GM21529 (cell line): ENCODE measurements at regions not wholly inside any gene's neighbourhood (a gene's known extent, or its start where the extent isn't known, plus 50 kb on each side); places are given as distances from the start of the nearest gene placed in this dataset.

Experiments
- ATAC-seq: cut with Tn5 transposase; IDR thresholded peaks from one replicate; pipeline ENCODE4 v1.9.1; 2021; ENCODE audit not compliant: unreplicated experiment

DNA sequence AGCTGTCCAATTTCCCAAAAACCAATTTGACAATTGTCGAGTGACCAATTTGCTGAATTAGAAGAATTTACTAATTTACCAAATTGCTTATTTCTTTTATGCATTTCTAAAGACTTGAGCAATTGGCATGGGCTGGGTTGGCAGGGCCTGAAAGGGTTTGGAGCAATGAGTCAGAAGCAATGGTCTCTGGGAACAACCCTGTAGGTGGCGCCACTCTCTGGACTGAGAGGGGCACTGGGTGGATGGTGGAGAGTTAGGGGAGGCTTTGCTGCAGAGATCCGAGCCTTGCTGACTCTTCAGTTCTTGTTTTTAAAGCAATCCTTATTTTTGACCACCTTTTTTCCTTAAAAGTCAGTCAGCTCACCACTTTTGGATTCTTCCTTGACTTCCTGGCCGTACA is 71.5 kb upstream of the RPS23 start:
- no peak for ATAC-seq

DNA sequence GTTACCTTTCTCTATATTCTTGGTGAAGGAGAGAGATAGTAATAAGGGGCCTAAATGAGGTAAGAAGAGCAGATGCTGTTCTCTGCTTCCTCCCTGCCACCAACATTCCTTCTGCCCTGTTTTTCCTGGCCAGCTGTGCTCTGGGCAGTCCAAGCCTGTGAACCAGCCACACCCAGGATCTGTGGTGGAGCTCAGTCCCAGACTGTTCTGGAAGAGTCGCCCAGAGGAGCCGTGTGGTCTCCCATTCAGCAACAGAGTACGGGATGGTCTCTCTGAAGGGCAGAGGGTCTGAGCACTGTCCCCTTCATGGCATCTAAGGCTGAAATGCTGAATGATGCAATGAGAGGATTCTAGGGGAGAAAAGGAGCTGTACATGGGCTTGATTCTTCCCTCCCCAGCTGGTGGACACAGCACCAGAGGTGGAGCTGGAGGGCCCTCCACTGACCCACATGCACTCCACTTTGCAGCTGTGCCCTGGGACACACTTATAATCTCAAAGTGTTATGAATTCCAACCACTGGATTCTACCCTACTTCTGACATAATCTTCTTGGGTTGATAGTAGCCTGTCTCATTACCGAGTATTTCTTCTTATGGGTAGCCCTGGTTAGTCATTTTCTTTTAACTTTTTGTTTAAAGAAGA is 70.8 kb upstream of the RPS23 start:
- ATAC-seq, result no peak

DNA sequence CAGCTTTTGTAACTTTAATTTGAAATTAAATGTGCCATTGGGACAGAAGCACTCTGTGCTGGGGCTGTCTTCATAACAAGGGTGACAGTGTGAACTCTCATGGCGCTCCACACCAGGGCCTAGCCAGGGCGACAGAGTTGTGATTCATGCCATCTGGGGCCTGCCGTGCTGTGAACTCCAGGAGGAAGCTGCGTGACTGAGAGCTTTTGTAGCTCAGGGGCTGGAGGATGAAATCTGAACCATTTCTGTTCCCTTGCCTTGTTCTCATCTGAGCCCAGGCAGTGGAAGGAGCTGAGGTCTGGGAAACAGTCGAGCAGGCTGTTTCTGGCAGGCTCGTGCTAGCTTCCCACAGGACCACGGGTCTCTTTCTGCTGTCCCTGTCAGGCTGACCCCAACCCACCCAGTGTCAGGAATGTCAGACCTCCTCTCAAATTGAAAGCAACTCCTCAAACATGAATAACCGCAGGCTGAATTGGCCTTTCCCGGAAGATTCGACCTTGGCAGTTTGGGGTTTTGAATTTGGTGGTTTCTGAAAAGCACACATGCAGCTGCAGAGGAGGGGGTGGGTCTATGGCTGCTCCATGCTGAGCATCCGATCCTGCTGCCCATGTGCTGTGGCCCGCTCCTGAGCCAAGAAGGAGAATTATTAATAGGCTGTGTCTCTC is 69.2 kb upstream of the RPS23 start:
- ATAC-seq, result no peak

DNA sequence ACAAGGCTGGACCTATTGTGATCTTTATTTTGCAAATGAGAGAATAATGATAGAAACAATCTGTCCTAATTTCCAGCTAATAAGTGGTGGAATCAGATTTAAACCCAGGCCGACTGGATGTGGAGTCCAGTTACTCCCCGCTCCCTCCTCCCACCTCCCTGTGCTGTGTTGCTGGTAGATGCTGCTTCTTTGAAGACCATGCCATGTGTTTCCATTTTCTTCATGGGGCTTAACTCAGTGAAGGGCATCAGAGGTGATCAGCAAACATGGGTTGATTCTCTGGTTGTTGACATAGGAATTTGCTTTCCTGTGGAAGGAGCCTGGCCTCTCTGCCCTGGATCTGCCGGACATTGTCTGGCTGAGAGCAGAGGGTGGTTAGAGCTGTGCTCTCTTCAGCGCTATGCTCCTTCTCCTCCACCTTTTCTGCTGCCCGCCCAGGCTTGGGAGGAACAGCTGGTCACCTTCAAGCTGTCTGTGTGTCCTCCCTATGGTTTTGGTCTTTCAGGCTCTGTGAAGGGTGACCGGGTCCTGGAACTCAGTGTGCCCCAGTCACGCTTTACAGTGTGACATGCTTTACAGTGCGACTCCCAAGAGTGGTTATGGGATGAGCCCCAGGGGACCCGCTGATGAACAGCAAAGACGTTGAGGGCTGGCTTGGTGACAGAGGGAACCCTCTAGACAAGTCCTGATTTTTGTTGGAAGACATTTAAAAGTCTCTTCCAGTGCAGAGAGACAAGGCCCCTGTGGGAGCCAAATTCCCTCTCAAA is 68.4 kb upstream of the RPS23 start:
- no peak for ATAC-seq

DNA sequence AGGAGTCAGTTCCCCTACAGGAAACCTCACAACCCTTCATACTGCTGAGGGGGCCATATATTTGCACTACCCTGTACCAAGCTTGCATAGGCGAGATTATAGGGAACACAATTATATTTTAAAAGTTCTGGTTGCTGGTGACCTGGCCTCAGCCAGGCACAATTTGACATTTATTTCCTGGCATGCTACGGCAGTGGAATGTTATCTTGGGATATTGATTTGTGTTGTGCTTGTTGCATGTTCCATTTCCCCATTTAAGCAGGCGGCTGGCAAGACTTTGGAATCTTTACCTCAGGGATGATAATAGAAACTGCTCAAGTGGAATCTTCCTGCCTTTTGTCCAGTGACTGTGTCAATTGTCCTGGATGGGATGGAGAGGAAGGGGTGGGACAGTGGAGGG is 67.0 kb upstream of the RPS23 start:
- ATAC-seq, result no peak

DNA sequence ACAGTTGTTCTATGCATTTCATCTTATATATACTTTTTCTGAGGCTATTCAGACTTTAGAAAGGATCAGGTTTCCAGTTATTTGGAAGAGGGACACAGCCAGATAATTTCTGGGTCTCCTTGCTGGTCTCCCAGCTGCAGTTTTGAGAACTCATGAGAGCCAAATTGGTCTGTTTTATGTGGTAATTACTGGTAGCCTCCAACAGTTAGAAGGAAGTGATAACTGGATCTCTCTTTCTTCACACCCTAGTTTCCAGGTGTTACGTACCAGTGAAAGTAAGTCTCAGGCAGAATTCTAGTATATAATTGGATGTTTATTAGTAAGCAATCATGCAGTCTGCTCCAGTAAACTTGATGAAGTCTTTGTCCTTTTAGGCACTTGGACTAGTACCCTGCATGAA is 63.2 kb upstream of the RPS23 start:
- ATAC-seq, result no peak

DNA sequence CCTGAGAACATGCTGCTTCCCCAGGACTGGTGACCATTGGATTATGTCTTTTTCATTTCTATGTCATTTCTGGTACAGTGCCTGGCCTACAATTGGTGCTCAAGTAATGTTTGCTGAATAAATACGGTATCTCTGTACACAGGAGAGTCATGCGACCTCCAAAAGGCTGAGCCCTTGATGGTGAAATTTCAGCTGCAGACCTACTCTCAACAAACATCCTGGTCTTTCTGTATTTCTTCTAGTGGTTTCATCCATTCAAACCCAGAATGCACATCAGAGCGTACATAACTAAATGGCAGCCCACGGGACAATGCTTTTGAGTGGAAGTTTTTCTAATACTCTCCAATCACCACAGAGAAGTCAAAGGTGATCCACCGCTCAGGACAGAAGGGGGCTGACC is 62.6 kb upstream of the RPS23 start:
- ATAC-seq, result no peak

DNA sequence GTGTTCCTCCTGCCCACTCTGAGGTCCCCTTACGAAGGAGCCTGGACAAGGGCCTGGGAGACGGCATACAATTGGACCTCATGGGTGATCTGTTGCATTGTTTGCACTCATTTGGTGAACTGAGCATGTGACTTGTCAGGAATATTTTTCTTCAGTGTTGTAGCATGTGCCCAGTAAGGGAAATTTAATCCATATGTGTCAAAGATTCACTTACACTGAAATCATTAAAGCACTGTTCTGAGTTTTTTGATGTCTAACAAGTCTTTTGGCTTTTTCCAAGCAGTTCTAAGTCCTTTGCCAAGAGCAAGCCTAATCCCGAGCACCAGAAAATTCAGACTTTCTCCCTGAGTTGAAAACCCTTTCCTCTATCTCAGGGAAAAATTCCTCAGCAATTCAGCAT is 61.6 kb upstream of the RPS23 start:
- no peak for ATAC-seq

DNA sequence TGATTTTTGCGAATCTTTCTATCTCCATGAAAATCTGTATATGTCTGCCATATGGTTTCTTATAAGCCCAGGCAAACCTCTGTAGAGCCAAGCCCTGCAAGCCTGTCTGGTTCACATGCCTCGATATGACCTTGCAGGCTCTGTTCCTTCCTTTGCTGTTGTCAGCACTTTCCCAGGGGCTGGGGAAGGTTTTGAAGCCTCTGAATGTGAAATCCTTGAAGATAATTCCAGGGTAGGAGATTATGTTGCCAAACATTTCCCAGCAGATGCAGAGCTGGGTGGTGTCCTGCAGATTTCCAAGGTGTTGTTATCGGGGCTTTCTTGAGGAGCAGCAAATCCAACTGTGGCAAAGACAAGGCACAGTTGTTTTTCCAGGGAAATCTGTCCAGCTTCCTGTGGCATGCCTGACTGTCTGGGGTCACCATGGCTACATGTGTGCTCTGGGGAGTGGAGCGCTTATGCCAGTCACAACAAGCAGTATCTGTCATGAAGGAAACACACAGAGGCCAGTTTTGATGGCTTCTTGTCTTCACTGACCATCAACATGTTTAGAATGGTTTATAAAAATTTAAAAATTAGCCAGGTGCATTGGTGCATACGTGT is 60.7 kb upstream of the RPS23 start:
- ATAC-seq, result no peak

DNA sequence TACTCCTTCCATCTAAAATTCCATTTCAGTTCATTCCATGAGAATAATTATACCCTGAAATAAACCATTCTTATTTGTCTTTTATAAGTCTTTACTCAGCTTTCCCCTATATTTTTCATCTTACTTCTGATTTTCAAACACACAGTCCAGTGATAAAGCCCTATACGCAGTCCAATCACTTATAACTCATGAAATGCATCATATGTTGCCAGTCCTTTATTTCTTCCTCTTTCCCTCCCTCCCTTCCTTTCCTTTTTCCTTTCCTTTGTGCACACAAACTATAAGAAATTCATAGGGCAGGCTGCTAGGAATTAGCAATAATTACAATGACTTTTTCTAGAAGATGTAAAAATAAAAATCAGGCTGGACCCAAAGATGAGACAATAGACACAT is 58.8 kb upstream of the RPS23 start:
- ATAC-seq, result no peak

DNA sequence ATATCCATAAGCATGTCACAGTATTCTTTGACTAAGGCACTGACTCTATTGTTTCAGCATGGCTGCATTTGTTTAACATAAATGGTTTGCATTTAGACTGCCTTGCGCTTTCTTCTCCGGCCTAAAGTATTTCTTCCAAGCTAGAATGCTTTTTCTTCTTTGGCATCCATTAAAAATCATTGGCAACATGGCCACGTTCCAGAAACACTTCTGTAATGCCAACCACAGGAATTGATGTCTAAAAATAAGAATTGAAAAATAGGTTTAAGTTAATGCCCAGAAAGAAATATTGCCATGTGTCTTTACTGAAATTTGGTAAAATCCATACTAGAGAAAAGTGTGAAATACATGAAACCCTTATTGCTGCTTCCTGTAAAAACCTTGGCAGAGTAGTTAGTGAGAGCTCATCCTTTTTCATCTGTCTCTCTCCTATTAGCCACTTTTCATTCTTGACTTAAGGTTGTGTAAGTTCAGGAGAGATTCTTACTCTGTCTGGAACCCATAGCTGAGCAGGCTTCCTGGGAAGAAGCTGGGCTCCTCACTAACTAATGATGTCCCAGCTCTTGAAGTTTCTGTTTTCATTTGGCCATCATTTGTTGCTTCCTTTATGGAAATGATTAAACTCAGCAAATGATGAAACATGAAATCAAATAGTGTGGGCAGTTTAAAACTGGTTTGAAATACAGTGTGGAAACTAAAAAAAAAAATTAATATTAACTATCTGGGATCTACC is 58.2 kb upstream of the RPS23 start:
- ATAC-seq, result no peak

DNA sequence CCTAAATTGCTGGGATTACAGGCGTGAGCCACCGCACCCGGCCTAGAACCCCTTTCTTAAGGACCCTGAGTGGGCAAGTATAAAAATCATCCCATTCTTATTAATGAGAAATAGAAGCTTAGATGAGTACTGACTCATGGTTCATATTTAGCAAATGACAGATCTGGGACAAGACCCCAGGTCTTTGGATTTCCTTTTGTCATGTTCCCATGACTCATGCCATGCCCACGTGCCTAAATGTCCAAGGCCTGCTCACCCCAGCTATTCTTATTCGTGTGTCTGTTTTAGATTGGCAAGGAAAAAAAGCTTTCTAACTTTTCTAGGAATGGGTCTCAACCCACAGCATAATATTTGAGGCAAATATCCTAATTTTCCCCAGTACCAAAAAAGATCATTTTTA is 57.7 kb upstream of the RPS23 start:
- no peak for ATAC-seq

DNA sequence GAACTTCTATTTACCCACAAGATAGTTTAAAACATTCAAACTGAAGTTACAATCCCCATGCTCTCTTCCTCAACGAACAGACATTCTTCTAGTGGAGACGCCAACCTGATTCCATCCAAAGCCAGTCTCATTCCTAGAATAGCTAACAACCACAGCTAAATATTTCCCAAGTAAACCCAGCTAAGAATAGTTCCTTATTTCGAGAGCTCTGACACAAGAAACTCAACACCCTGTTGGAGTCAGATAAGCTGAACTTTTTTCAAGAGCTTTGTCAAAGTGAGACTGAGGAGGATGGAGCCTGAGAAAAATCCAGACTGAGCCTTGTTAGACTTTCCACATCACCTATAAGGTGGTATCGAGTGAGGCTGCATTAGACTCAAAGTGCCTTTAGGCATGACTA is 56.7 kb upstream of the RPS23 start:
- no peak for ATAC-seq

DNA sequence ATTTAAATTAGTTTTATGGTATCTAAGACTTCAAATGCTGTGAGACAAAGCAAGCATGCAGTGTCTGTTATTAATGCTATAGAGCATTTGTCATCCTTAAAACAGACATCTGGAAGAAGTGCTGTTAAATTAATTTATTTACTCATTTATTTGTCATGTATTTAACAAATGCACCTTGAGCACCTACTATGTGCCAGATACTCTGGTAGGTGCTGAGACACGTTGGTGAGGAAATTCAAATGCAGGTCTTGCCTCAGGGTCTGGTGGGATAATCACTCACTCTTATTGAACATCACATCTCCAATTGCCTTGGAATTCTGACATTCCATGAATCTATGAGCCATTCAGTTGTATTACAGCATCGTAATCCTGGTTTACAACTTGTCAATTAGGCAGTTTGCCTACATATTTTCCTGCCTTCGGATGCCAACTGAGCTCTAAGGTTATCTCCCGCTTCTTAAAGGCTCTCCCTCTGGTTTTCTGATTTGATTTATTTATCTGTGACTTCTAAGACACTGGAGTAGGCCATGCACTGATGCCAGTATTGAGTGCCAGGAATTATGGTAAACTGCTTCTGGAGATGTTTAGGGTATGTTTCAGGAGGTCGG is 56.0 kb upstream of the RPS23 start:
- no peak for ATAC-seq

DNA sequence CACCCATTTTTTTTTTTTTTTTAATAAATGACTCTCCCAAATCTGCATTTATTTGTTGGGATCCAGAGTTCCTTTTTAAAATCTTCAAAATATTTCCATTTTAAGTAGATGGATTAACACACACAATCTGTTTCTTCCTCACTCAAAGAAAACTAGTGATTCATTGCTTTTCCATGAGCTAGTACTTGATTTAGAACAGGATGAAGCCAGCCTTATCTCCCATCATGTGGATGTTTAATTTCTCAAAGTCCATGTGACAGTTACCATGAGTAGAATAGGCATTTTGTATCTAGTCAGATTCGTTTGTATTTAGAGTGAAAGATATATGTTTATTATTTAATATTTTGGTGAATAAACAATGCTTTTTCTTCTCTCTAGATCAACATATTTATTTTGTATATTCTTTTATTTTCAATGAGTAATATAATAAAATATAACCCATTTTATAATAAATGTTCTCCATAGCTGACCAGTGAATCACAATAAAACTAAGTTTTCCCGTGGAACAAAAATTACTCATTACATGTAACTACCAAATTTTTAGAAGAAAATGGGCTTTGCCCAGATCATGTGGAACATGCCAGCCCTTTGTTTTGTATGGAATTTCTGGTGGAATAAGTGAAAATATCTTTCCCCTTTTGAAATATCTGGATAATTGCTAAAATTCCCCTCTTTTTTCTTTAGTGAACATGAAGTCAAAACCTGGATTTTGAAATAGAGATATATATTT is 54.9 kb upstream of the RPS23 start:
- no peak for ATAC-seq

DNA sequence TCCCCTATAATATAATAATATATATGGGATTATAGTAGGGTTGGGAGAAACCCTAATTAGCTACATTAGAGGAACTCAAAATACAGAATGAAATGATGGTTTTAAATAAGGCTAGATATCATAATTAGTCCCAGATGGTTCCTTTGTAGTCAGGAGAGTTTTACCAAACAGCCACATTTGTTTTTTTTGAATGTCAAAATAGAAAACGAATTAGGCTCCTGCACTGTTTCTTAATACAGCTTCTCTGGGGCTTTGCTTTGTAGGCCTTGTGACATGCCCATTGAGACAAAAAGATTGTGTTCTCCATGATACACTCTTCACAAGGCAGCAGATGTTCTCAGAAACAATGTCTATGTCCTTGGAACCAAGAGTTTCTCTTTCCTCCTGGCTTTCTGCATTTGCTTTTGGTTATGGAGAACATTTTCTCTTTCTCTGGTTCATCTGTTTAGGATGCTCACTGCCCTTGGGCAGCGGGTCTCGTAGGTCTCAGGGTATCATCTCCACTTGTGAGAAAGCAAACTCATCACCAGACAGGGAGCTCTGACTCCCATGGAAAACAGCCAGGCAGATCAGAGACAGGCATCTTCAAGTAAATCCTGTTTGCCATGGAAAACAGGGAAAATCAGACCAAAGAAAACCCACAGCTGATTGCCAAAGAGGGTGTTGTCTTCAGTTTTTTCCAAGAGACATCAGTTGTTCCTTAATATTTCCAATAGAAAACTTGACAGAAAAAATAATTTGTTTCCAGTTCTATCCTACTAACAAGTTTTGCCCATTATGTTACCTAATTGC is 54.1 kb upstream of the RPS23 start:
- ATAC-seq, result no peak

DNA sequence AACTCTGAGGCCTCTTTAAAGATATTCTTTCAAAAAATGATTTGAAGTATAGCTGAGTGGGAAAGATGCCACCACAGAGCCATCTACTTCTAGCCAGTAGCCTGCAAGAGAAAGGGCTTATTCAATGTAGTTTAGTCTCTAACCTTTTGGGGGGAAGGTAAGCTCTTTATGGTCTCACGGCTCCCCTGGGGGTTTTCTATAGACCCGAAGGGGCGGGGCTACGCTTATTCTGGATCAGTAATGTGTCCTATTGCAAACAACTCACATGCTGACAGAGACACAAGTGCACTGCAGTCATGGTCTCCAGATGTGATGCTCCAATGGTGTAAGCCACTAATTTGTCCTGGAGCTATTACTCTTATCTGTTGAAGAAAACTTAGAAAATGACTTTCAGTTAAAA is 53.4 kb upstream of the RPS23 start:
- ATAC-seq, result no peak

DNA sequence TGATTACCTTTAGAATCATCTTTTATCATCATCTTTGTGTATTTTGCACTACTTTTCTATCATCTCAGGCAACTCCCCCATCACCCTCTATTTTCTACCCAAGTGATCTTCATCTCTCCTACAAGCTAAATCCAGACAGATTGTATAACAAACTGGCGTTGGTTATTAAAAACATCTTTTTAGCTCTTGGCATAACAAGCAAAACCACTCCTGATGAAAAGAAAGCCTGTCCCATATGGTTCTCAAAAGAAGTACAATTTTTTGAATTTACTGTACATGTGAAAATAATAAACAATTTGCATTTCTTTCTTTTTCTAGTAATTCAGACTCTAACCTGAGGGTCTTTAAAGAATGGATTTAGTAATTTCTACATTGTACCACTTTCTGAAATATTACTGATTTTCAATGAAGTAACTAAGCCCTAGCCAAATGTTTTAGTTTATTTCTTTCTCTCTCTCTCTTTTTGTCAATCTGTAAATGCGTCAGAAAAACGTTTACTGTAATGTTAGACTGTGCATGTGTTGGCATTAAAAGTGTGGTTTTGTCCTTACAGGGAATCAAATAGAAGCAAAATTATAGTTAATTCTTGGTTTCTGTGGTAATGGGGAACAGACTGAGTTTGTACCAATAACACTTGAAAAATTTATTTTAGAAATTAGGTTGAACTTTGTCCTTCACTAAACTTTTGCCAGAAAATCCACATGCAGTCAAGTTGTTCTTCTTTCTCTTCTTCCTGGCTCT is 52.5 kb upstream of the RPS23 start:
- ATAC-seq, result no peak

DNA sequence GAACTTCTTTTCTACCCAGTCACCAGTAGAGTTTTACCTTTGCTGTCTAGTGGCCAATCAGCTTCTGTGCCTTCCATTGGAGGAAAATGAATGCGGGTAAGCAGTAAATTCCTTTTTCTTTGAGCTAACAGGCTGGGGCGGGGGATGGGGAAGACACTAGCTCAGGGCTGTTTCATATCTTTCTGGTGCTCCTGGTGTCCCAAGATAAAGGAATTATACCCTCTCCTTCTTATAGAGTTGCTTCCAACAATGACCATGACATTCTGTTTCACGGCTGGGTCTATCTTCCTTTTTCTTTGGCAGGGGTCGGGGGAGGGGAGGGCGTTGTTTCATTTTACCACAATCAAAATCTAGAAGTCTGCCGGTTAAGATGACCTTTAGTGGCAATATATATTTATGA is 51.2 kb upstream of the RPS23 start:
- no peak for ATAC-seq
